ENCODE measurements at regions not wholly inside any gene's neighbourhood (a gene's known extent, or its start where the extent isn't known, plus 50 kb on each side); places are given as distances from the start of the nearest gene placed in this dataset.

GRCh38 chr3:170701696-170702678 is 116.1 kb upstream of the SLC7A14 start:
- TF ChIP-seq ZNF707 (CRISPR knock-in tag; conservative IDR thresholded peaks at IDR 0.05), result no peak
- TF ChIP-seq, protein P1, sequence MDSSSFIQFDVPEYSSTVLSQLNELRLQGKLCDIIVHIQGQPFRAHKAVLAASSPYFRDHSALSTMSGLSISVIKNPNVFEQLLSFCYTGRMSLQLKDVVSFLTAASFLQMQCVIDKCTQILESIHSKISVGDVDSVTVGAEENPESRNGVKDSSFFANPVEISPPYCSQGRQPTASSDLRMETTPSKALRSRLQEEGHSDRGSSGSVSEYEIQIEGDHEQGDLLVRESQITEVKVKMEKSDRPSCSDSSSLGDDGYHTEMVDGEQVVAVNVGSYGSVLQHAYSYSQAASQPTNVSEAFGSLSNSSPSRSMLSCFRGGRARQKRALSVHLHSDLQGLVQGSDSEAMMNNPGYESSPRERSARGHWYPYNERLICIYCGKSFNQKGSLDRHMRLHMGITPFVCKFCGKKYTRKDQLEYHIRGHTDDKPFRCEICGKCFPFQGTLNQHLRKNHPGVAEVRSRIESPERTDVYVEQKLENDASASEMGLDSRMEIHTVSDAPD (CRISPR knock-in tag; IDR thresholded peaks at IDR 0.05), result no peak
- no peak for TF ChIP-seq RAD21 (CRISPR knock-in tag; conservative IDR thresholded peaks at IDR 0.05 in 1 of 2, IDR thresholded peaks at IDR 0.05 in 1 of 2)
- TF ChIP-seq YY1 (IDR thresholded peaks at IDR 0.05; ENCODE audit: borderline replicate concordance in 1 of 3, control insufficient read depth in 1 of 3, extremely low read depth in 1 of 3, insufficient read depth in 3 of 3, insufficient read length in 1 of 3, insufficient replicate concordance in 2 of 3, low read depth in 1 of 3, low read length in 2 of 3), result no peak
- no peak for TF ChIP-seq KDM5B (IDR thresholded peaks at IDR 0.05; ENCODE audit: insufficient replicate concordance, low read depth, low read length)
- TF ChIP-seq, protein P2, sequence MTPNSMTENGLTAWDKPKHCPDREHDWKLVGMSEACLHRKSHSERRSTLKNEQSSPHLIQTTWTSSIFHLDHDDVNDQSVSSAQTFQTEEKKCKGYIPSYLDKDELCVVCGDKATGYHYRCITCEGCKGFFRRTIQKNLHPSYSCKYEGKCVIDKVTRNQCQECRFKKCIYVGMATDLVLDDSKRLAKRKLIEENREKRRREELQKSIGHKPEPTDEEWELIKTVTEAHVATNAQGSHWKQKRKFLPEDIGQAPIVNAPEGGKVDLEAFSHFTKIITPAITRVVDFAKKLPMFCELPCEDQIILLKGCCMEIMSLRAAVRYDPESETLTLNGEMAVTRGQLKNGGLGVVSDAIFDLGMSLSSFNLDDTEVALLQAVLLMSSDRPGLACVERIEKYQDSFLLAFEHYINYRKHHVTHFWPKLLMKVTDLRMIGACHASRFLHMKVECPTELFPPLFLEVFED (CRISPR knock-in tag; conservative IDR thresholded peaks at IDR 0.05), result no peak
- TF ChIP-seq, protein P3, sequence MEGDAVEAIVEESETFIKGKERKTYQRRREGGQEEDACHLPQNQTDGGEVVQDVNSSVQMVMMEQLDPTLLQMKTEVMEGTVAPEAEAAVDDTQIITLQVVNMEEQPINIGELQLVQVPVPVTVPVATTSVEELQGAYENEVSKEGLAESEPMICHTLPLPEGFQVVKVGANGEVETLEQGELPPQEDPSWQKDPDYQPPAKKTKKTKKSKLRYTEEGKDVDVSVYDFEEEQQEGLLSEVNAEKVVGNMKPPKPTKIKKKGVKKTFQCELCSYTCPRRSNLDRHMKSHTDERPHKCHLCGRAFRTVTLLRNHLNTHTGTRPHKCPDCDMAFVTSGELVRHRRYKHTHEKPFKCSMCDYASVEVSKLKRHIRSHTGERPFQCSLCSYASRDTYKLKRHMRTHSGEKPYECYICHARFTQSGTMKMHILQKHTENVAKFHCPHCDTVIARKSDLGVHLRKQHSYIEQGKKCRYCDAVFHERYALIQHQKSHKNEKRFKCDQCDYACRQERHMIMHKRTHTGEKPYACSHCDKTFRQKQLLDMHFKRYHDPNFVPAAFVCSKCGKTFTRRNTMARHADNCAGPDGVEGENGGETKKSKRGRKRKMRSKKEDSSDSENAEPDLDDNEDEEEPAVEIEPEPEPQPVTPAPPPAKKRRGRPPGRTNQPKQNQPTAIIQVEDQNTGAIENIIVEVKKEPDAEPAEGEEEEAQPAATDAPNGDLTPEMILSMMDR (IDR thresholded peaks at IDR 0.05 in 2 of 3, conservative IDR thresholded peaks at IDR 0.05 in 1 of 3; ENCODE audit: insufficient read depth in 2 of 3, low read depth in 1 of 3, low read length in 3 of 3), result no peak

Data from K562 (cell line).